HG03025 (cell line): ENCODE measurements at regions not wholly inside any gene's neighbourhood (a gene's known extent, or its start where the extent isn't known, plus 50 kb on each side); places are given as distances from the start of the nearest gene placed in this dataset.
"Not testable (repeated sequence)": the region's sequence is repeated elsewhere in the genome, so short reads cannot be mapped to it uniquely, and the experiment has no call there.

Source experiments
- ATAC-seq: cut with Tn5 transposase; IDR thresholded peaks from one replicate; pipeline ENCODE4 v1.9.1; 2021; ENCODE audit warnings: mild to moderate bottlenecking, moderate library complexity; ENCODE audit not compliant: unreplicated experiment, low FRiP score

DNA sequence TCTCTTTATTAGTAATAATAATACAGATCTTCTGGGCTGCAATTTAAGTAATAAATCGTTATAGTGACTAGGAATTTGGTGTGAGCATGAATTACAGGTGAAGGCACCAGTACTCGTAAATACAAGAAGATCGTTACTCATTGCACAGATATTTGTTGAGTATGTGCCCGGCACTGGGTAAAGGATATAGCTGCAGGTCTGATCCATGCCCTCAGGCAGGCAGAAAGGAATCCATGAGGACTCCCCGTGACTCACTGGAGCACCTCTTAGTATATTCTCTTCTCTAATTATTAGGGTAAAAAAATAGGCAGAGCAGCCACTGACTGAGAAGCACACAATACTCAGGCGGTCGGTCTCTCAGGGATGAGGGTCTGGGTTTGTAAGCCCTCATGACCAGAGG, 868.3 kb downstream of the RAB28 start:
- no peak for ATAC-seq

DNA sequence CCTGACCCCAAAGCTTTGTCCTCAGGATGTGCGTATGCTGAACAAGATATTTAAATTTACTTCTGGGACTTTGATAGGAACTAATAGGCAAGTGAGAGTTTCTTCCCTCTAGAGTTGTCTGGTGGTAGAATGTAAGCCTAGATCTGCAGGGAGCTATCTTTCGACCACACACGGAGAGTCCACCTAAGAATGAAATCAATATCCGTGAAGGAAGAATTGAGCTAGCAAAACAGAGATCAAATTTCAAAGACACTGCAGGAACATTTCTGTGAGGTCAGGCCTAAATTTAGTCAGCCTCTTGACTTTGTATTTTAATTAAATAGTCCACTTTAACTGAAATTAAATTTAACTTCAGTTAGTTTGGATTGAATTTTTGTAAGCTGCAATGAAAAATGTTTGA, 871.3 kb downstream of the RAB28 start:
- no peak for ATAC-seq

DNA sequence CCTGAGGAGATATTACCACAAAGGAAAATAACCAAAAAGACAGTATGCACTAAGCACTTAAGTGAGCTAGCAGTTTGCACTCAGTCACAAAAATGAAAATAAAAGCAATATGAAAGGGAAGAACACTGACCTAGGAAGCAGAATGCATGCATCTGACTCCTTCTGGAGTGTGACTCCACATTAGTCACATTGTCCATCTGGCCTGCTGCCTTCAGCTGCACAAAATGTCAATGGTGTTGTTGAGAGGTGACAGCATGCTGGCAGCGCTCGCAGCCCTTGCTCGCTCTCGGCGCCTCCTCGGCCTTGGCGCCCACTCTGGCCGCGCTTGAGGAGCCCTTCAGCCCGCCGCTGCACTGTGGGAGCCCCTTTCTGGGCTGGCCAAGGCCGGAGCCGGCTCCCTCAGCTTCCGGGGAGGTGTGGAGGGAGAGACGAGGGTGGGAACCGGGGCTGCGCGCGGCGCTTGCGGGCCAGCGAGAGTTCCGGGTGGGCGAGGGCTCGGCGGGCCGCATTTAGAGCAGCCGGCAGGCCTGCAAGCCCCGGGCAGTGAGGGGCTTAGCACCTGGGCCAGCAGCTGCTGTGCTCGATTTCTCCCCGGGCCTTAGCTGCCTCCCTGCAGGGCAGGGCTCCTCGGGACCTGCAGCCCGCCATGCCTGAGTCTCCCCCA, 874.8 kb downstream of the RAB28 start:
- not testable (repeated sequence) for ATAC-seq

DNA sequence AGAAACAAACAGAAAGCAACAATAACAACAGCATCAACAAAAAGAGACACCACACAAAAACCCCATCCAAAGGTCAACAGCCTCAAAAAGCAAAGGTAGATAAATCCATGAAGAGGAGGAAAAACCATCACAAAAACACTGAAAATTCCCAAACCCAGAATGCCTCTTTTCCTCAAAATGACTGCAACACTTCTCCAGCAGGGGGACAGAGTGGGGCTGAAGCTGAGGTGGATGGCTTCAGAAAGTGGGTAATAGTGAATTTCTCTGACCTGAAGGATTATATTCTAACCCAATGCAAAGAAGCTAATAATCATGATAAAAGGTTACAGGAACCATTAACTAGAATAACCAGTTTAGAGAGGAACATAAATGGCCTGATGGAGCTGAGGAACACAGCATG, 888.2 kb downstream of the RAB28 start:
- no peak for ATAC-seq

DNA sequence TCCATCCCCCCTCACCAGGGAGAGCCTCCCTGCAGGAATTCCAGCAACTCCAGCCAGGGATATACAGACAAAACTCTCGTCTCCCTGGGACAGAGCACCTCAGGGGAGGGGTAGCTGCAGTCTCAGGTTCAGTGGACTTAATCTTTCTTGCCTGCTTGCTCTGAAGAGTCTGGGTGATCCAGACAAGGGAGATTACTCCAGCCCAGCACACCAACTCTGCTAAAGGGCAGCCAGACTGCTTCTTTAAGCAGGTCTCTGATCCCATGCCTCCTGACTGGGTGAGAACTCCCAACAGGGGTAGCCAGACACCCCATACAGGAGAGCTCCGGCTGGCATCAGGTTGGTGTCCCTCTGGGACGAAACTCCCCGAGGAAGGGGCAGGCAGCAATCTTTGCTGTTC, 888.7 kb downstream of the RAB28 start:
- ATAC-seq, result no peak

DNA sequence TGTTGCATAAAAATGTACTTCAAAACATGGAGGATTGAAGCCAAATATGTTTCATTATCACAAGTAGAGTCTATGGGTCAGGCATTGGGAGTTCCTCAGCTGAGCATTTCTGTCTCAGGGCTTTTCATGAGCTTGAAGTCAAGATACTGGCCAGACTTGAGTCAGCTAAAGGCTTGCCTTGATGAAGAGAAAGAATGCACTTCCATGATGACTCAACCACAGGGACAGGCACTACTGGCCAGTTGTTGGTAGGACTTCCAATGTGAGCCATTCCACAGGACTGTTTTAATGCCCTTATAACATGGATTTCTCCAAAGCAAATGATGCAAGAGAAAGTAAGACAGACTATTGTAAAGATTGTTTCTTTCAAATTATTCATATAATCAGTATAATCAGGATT, 895.6 kb downstream of the RAB28 start:
- ATAC-seq, result no peak

DNA sequence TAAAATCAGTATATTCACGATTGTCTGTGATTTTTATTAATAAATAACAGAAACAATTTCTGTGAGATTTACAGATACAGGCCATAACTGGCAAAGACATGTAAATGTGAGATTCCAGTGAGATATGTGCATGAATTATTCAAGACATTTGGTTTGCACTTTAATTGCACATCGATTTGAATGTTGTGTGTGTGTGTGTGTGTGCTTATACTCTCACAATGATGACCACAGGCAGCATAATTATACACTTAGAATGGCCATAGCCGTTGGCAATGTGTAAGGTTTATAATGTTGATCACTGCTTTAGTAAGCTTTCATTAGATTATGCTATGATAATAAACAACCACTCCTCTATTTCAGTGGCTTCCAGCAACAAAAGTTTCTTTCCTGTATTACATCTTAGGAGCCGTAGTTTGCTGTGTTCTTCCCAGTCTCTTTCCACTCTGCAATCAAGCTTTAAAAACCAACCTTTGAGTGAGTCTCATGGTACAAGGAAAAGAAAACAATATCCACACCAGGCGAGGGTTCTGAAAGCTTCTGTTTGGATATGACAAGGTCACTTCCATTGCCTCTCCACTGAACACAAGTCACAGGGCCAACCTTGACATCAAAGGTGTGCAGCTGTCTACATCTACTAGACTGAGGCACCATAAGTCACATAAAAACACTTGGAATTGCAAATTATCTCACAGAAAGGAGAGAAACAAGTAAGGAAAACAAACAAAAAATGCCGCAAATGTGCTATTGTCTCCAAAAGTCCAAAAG, 897.7 kb downstream of the RAB28 start:
- no peak for ATAC-seq

DNA sequence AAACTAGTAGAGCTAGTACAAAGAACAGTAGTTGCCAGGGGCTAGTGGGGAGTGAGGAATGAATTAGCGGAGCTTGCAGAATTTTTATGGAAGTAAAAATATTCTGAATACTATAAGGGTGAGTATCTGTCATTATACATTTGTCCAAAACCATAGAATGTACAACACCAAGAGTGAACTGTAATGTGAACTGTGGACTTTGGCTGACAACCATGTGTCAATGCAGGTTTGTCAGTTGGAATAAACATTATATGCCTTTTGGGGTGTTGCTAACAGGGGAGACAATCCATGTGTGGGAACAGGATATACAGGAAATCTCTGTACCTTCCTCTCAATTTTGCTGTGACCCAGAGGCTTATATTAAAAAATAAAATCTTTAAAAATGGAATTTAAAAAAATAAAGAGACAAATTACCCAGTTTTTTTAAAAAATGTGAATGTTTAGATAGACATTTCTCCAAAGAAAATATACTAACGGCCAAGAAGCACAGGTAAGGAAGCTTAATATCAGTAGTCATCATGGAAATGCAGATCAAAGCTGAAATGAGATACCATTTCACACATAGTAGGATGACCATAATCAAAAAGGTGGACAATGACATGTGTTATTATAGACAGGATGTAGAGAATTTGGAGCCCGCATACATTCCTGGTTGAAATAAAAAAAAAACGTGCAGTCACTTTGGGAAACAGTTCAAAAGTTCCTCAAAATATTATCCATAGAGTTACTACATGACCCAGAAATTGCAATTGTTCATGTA, 899.8 kb downstream of the RAB28 start:
- no peak for ATAC-seq

DNA sequence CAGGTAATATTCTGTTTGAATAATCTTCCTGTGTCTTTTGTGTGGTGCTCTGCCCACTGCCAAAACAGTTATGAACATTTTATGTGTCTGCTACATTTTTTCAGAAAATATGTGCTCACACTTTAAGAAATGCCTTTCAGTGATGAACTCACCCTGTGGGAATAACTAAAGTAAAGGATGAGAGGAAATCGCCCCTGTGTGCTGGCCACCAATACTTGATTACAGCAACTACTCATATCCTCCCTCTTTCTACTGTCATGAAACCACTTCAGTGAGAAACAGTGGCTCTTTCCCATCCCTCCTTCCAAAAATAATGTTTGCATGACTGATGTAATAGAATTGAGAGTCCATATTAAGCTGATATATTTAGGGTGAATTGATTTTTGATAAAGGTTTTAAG, 900.9 kb downstream of the RAB28 start:
- no peak for ATAC-seq

DNA sequence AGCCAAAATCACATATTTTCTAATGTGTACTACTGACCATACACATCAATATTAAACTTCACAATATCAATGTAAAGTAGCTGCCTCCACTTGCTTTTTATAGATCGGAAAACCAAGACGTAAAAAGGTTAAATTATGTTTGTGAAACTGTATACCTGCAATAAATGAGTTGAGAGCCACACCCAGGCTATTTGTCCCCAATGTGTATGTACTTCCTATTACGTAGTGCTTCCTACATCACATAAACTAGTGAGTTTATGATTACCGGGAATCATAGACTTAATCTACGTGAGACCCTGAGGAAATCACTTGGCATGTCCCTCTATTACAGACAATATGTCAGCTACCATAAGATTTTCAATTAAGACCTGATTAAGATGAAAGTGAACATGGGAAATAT, 903.4 kb downstream of the RAB28 start:
- no peak for ATAC-seq

DNA sequence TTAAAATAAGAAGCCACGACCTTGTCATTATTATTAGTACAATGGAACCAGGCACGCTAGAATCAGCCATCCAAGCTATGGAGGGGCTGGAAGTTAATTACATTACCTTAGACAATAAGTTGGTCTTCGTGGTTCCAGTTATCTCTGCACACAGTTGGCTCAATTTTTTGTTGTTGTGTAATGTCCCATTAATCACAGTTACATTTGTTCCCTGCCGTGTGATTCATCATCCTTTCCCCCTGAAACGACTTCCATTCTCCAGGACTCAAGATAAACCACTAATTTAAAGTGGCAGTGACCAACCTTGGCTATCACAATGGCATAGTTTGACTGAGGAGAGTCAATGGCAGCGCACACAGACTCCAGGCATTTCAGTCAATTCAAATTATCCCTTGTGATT, 905.0 kb downstream of the RAB28 start:
- no peak for ATAC-seq

DNA sequence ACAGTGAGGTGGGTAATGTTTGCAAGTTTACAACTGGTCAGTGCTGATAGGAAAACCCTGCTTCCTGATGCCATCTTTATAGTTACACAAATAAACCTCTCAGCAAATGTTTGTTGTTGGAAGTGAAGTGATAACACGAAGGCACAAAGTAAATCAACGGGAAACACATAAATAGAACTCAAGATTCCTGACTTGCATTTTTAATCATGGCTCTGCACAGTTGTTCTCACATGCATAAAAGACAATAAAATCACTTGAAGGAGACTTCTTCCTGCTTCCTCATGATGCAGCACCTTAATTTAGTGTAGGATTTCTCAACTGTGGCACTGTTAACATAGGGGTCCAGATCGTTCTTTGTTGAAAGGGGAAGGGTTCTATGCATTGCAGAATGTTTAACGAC, 907.7 kb downstream of the RAB28 start:
- no peak for ATAC-seq

DNA sequence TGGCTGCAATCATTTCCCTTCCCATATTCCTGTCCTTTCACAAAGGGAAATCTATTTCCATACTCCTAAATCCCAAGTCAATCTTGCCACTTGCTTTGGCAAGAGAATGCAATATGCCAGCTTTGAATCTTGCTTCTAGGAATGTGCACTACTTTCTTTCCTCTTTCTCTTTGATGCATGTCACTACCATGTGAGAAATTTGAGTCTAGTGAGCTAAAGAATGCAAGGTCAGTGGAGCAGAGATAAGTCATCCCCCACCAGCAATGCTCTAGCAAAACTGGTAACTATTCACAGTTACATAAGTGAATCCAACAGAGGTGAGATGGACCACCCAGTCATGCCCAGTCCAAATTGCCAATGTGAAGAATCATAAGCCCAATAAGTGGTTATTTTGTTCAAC, 910.4 kb downstream of the RAB28 start:
- ATAC-seq, result no peak

DNA sequence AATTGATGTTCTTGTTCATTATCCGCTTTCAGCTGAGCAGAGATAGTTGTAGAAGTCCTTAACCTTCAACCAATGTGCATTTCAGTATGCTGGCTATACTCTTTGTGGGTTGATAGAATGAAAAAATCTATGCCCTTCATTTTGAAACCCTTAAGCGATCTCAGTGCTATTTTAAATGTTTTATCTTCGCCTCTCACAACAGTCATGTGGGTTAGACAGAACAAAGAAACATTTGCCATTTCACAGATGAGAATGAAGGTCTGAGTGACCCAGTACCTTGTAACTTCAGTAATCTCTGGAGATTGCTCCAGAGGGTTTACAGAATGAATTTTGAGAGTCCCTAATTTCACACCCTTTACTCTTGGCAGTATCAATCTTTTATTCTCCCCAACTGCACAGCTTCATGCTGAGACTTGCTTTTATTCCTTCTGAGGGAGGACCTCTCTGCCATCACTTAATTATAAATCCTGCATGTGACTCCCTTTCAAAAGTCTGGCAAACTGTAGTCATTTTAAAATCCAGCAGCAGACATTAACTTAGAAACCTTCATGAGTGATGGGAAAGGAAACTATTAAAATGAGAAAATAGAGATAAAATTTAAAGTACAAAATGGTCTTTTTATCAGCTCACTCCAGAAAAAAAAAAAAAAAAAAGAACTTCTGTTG, 921.5 kb downstream of the RAB28 start:
- ATAC-seq, result no peak

DNA sequence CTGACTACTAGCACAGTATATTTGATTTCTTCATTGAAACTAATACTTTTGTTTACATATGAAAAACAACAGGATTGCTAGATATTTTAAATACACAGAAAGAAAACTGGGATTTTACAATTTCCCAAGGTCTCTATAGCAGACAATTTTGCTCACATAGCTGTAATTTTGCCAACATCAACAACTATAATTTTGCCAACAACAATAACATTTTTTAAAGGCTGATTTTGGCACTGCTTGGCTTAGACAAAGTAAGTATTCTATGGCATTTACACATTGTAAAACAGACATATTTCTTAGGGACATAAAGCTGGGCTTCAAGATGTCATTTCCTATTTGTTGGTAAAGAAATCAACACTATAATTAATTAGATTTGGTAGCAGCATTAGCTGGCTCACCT, 922.1 kb downstream of the RAB28 start:
- no peak for ATAC-seq

DNA sequence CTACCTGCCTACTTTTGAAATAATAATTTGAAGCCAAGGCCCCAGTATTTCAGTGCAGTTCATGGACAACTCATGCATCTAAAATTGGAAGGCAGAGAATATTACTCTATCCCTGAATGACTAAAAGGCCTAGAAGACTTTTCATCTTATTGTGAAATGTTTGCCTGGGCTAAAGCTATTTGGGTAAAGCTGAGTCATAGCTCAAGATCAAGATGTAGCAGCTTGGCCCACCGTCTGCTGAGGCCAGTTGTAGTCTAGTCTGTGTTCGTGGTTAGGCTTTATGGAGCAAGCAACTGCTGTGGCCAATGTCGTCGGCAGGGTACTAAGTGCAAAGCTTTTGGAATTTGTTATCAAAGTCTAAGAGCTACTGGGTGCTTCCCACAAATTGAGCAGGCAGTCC, 929.1 kb downstream of the RAB28 start:
- no peak for ATAC-seq

DNA sequence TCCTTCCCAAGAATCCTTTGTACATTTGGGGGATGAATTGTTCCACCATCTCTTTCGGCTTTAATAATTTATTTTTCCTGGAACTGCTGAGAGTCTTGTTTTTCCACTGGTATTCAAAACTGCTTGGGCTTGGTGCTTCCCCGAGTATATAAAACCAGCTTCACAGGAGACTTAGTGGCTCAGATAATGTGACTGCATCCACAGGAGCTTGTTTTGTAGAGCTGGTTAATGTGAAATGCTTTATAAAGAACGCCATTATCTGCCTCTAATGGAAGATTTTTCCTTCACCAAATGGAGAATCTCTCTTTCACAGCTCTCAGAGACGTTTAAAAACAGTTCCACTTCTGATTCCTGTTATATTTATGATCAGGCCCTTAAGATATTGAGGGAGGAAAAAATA, 935.5 kb downstream of the RAB28 start:
- no peak for ATAC-seq

DNA sequence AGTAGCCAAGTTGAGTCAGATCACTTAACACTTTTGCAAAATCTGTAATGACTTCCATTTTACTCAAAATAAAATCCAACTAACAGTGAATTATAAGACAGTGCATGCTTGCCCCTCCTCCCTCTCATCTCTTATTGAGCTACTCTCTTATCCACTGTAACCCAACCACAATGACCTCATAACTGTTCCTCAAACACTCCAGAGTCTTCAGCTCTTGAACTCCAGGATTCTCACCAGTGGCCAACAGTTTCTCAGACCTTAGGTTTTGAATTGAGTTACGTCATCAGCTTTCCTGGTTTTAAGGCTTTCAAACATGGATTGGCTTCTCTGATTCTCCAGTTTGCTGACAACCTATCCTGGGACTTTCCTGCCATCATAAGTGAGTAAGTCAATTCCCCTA, 938.3 kb downstream of the RAB28 start:
- no peak for ATAC-seq

DNA sequence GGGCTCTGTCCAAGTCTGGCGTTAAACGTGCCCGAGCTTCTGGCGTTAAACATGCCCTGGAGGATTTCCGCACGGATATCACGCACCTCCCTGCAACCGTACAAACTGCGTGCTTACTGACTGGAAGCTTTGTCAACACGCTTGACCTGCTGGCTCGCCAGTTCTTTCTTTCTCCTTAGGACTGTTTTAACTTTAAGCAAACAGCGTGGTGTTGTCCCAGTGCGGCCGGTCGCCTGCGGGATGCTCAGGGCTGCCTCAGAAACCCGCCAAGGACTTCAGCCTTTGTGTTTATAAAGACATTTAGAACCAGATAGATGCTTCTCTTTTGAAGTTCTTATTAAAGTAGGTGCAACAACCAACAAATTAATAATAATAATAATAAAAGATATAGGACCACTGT, 946.0 kb downstream of the RAB28 start:
- no peak for ATAC-seq

DNA sequence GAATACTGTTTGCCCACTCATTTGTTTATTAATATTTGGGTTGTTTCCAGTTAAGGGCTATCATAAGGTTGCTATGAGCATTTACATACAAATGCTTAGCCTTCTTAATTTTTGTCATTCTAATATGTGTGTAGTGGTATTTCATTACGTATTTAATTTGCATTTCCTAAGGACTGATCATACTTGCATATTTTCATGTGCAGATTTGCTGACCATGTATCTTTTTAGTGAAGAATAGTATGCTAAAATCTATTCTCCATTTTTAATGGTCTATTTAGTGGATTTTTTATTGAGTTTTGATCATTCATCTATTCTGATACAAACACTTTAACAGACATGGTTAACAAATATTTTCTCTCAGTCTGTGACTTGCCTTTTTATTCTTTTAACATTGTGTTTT, 949.5 kb downstream of the RAB28 start:
- no peak for ATAC-seq

DNA sequence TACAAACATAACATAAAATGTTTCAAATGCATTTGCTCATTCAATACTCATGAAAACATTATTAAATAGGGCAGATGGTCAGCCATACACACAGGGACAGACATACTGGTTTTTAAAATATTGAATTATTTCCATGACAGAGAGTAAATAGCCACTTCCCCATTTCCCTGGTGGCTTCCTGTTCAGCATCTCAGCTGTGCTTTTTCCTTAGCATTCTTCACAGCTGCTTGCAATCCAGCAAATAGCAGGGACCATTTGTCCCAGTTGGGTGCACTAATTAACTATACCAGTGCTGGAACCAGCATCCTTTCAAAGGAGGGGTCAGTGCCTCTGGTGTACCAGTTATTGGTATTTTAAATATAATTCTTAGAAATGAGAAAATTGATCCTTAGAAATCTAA, 964.7 kb downstream of the RAB28 start:
- no peak for ATAC-seq
